IMR-90 (cell line): ENCODE measurements at regions not wholly inside any gene's neighbourhood (a gene's known extent, or its start where the extent isn't known, plus 50 kb on each side); places are given as distances from the start of the nearest gene placed in this dataset.

ENCODE experiments used
- BHLHE40 ChIP-seq: fragments of 150-350 bp; IDR thresholded peaks from 2 replicates; pipeline ENCODE4 v1.6.1; 2016; ENCODE audit warnings: mild to moderate bottlenecking, low read depth, low read length
- CEBPB ChIP-seq: IDR thresholded peaks from 2 replicates; pipeline ENCODE4 v1.6.1; 2012; ENCODE audit warnings: low read depth, low read length, improper control_type of control experiment
- CTCF ChIP-seq: conservative IDR thresholded peaks from 2 replicates; pipeline ENCODE4 v1.5.1; 2012; ENCODE audit warnings: mild to moderate bottlenecking, low read depth, low read length, improper control_type of control experiment
- MAZ ChIP-seq: IDR thresholded peaks from 2 replicates; pipeline ENCODE4 v1.6.1; 2012; ENCODE audit warnings: low read depth, mild to moderate bottlenecking, low read length, improper control_type of control experiment, moderate library complexity, borderline replicate concordance
- MXI1 ChIP-seq: IDR thresholded peaks from 2 replicates; pipeline ENCODE4 v1.6.1; 2012; ENCODE audit warnings: low read depth, mild to moderate bottlenecking, low read length, moderate library complexity, borderline replicate concordance
- NFE2L2 ChIP-seq: fragments of 150-350 bp; IDR thresholded peaks from 2 replicates; pipeline ENCODE4 v1.6.1; 2016; ENCODE audit warnings: low read depth, mild to moderate bottlenecking, low read length
- POLR2A ChIP-seq: IDR thresholded peaks from 2 replicates; pipeline ENCODE4 v1.6.1; 2012; ENCODE audit warnings: mild to moderate bottlenecking, low read depth, low read length
- RAD21 ChIP-seq: IDR thresholded peaks from 2 replicates; pipeline ENCODE4 v1.6.1; 2012; ENCODE audit warnings: low read length, improper control_type of control experiment
- RFX5 ChIP-seq: IDR thresholded peaks from 2 replicates; pipeline ENCODE4 v1.8.0; 2012; ENCODE audit warnings: low read depth, mild to moderate bottlenecking, low read length, moderate library complexity
- SMC3 ChIP-seq: fragments of 150-350 bp; IDR thresholded peaks from 2 replicates; pipeline ENCODE4 v1.6.1; 2016; ENCODE audit warnings: low read depth, mild to moderate bottlenecking, antibody characterized with exemption, low read length, moderate library complexity
- USF2 ChIP-seq: fragments of 150-350 bp; IDR thresholded peaks from 2 replicates; pipeline ENCODE4 v1.6.1; 2017; ENCODE audit warnings: mild to moderate bottlenecking, antibody characterized with exemption, low read length, low read depth

- no peak for TF ChIP-seq CTCF
- TF ChIP-seq MXI1: no peak
- no peak for TF ChIP-seq POLR2A
- no peak for TF ChIP-seq MAZ
- TF ChIP-seq BHLHE40: no peak
- no peak for TF ChIP-seq USF2
- no peak for TF ChIP-seq RFX5
- TF ChIP-seq RAD21: no peak
- no peak for TF ChIP-seq SMC3
- no peak for TF ChIP-seq NFE2L2
- TF ChIP-seq CEBPB: no peak
Measured at GRCh38 chr3:5768281-5768945, 580.9 kb downstream of the EDEM1 start.
